ENCODE measurements at regions not wholly inside any gene's neighbourhood (a gene's known extent, or its start where the extent isn't known, plus 50 kb on each side); places are given as distances from the start of the nearest gene placed in this dataset.

GRCh38 chrX:33272986-33273385 is 61.6 kb upstream of the DMD start:
- ChIA-PET CTCF (no interaction called here), SMC1A (ENCODE audit: uncharacterized antibody, unreplicated experiment) (no interaction called here), POLR2A (no interaction called here), RAD21 (ENCODE audit: unreplicated experiment) (no interaction called here)
- Histone ChIP-seq H3K79me2 (ENCODE audit: control insufficient read depth, insufficient read depth, low read length) (no peaks in the 10 kb centered on the region), H3K4me1 (ENCODE audit: control insufficient read depth, insufficient read depth, low read length) (no peaks in the 10 kb centered on the region), H3K4me3 (no peak overlapping the region), H4K20me1 (ENCODE audit: control insufficient read depth, insufficient read depth) (no peaks in the 10 kb centered on the region), H3K4me2 (ENCODE audit: control insufficient read depth, insufficient read depth) (no peak overlapping the region), H3K36me3 (ENCODE audit: control insufficient read depth in 2 of 2, insufficient read depth in 2 of 2, low read length in 1 of 2) (no peaks in the 10 kb centered on the region), H3K27ac (ENCODE audit: control insufficient read depth, insufficient read depth) (no peak overlapping the region), H2AFZ (ENCODE audit: control insufficient read depth, low read depth, low read length) (no peak overlapping the region), H3K9me3 (replicated peaks; ENCODE audit: control insufficient read depth, insufficient read depth, low read length) (no peaks in the 10 kb centered on the region), H3K9ac (ENCODE audit: control insufficient read depth, insufficient read depth, low read length) (no peak overlapping the region), H3K27me3 (replicated peaks in 1 of 2; ENCODE audit: control insufficient read depth in 2 of 2, insufficient read depth in 2 of 2, low read length in 1 of 2) (no peaks in the 10 kb centered on the region)
- TF ChIP-seq ETV6 (conservative IDR thresholded peaks at IDR 0.05 in 1 of 2, IDR thresholded peaks at IDR 0.05 in 1 of 2; ENCODE audit: borderline replicate concordance in 1 of 2, low read depth in 1 of 2) (no peak), CUX1 (IDR thresholded peaks at IDR 0.05; ENCODE audit: insufficient replicate concordance, low read depth, low read length) (no peak), SMARCA5 (IDR thresholded peaks at IDR 0.05) (no peak), ATF7 (IDR thresholded peaks at IDR 0.05; ENCODE audit: low read depth) (no peak), GATAD2B (conservative IDR thresholded peaks at IDR 0.05; ENCODE audit: low read depth) (no peak), ESRRA (IDR thresholded peaks at IDR 0.05; ENCODE audit: low read length) (no peak), IKZF2 (IDR thresholded peaks at IDR 0.05) (no peak), PRDM15 (CRISPR knock-in tag; IDR thresholded peaks at IDR 0.05) (no peak), GABPA (IDR thresholded peaks at IDR 0.05; ENCODE audit: low read depth) (no peak), RAD51 (IDR thresholded peaks at IDR 0.05) (no peak), POU2F2 (IDR thresholded peaks at IDR 0.05; ENCODE audit: borderline replicate concordance, low read depth, low read length) (no peak), PAX8 (IDR thresholded peaks at IDR 0.05) (no peak), MAX (IDR thresholded peaks at IDR 0.05; ENCODE audit: low read depth, low read length) (no peak), FOXK2 (IDR thresholded peaks at IDR 0.05) (no peak), ZNF622 (IDR thresholded peaks at IDR 0.05) (no peak), HCFC1 (IDR thresholded peaks at IDR 0.05; ENCODE audit: low read length) (no peak)
- in situ Hi-C loops (cut with MboI): no loop called here
- WGBS (ENCODE audit: insufficient coverage, insufficient replicate concordance, low lambda C conversion rate, missing lambda C conversion rate): 0% methylated on average over 1 of the region's 1 CpG
- no TSS peak for BruUV-seq (replicated peaks)
- DNase-seq (ENCODE audit: low read depth, low spot score) (no peak), FAIRE-seq (no peak), ATAC-seq (no peak)
- intact Hi-C loops (cut with micrococcal nuclease; ENCODE audit: unreplicated experiment): no loop called here
